SK-N-SH (cell line): ENCODE measurements at regions not wholly inside any gene's neighbourhood (a gene's known extent, or its start where the extent isn't known, plus 50 kb on each side); places are given as distances from the start of the nearest gene placed in this dataset.

Source experiments
- ELF1 ChIP-seq: IDR thresholded peaks from 2 replicates; pipeline ENCODE4 v1.4.0; 2012
- EP300 ChIP-seq, 2 experiments: IDR thresholded peaks; 2 replicates each; pipeline versions ENCODE4 v1.4.0 to v1.6.1; 2012; ENCODE audit warnings: borderline replicate concordance in 1 of 2, low read depth in 1 of 2, low read length in 1 of 2
- EZH2phosphoT487 ChIP-seq: fragments of 200-600 bp; sonication (generic); IDR thresholded peaks from 2 replicates; pipeline ENCODE4 v1.6.1; 2017; ENCODE audit warnings: low read depth, mixed run types, mild to moderate bottlenecking, antibody characterized with exemption, moderate library complexity, borderline replicate concordance
- FOXJ3 ChIP-seq: sonication (generic); formaldehyde crosslinking; IDR thresholded peaks from 2 replicates; pipeline ENCODE4 v1.5.1; 2020; ENCODE audit warnings: mild to moderate bottlenecking, missing genetic modification reagents
- MAX ChIP-seq: IDR thresholded peaks from 2 replicates; pipeline ENCODE4 v1.4.0; 2012; ENCODE audit warnings: low read depth
- REST ChIP-seq: IDR thresholded peaks from 2 replicates; pipeline ENCODE4 v1.6.1; 2012; ENCODE audit warnings: mild to moderate bottlenecking, low read depth, low read length, moderate library complexity
- USF2 ChIP-seq: fragments of 150-350 bp; IDR thresholded peaks from 2 replicates; pipeline ENCODE4 v1.6.1; 2017; ENCODE audit warnings: antibody characterized with exemption, low read length, low read depth, borderline replicate concordance
- TF ChIP-seq, protein P1 (sequence below): fragments of 200-600 bp; sonication (generic); IDR thresholded peaks from 2 replicates; pipeline ENCODE4 v1.6.1; 2017; ENCODE audit warnings: antibody characterized with exemption, mild to moderate bottlenecking, moderate library complexity
- TF ChIP-seq, protein P2 (sequence below): IDR thresholded peaks from 2 replicates; pipeline ENCODE4; 2012

DNA sequence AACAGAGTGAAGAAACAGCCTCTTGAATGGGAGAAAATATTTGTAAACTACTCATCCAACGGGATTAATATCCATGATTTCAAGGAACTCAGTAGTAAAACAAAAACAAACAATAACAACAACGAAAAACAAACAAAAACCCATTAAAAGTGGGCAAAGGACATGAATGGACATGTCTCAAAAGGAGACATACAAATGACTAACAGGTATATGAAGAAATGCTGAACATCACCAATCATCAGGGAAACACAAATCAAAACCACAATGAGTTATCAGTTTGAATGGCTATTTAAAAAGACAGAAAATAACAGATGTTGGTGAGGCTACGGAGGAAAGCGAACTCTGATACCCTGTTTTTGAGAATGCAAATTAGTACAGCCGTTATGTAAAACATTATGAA, 224.8 kb upstream of the NRXN1 start:
- TF ChIP-seq FOXJ3 (CRISPR knock-in tag) (no peak), MAX (no peak), ELF1 (no peak), USF2 (no peak), REST (no peak), EZH2phosphoT487 (no peak), EP300 (IDR thresholded peaks at IDR 0.05; ENCODE audit: borderline replicate concordance in 1 of 2, low read depth in 1 of 2, low read length in 1 of 2) (no peak)
- TF ChIP-seq, protein P1, sequence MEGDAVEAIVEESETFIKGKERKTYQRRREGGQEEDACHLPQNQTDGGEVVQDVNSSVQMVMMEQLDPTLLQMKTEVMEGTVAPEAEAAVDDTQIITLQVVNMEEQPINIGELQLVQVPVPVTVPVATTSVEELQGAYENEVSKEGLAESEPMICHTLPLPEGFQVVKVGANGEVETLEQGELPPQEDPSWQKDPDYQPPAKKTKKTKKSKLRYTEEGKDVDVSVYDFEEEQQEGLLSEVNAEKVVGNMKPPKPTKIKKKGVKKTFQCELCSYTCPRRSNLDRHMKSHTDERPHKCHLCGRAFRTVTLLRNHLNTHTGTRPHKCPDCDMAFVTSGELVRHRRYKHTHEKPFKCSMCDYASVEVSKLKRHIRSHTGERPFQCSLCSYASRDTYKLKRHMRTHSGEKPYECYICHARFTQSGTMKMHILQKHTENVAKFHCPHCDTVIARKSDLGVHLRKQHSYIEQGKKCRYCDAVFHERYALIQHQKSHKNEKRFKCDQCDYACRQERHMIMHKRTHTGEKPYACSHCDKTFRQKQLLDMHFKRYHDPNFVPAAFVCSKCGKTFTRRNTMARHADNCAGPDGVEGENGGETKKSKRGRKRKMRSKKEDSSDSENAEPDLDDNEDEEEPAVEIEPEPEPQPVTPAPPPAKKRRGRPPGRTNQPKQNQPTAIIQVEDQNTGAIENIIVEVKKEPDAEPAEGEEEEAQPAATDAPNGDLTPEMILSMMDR: no peak
- TF ChIP-seq, protein P2, sequence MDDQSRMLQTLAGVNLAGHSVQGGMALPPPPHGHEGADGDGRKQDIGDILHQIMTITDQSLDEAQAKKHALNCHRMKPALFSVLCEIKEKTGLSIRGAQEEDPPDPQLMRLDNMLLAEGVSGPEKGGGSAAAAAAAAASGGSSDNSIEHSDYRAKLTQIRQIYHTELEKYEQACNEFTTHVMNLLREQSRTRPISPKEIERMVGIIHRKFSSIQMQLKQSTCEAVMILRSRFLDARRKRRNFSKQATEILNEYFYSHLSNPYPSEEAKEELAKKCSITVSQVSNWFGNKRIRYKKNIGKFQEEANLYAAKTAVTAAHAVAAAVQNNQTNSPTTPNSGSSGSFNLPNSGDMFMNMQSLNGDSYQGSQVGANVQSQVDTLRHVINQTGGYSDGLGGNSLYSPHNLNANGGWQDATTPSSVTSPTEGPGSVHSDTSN: no peak
